ENCODE measurements at regions not wholly inside any gene's neighbourhood (a gene's known extent, or its start where the extent isn't known, plus 50 kb on each side); places are given as distances from the start of the nearest gene placed in this dataset.

GRCh38 chr12:76201316-76201715 lies 116.8 kb upstream of the NAP1L1 start:
- TF ChIP-seq CTCF (IDR thresholded peaks at IDR 0.05) (no peak), EZH2 (IDR thresholded peaks at IDR 0.05; ENCODE audit: borderline replicate concordance, insufficient read depth, low read depth, low read length, poor library complexity, severe bottlenecking) (no peak)
